GM23338 (cell line): ENCODE measurements at regions not wholly inside any gene's neighbourhood (a gene's known extent, or its start where the extent isn't known, plus 50 kb on each side); places are given as distances from the start of the nearest gene placed in this dataset.

ENCODE experiments used
- ATAC-seq: fragments of 200-7000 bp; cut with Tn5 transposase; 3 replicates; pipeline ENCODE4 v1.9.1; 2020
- DNase-seq: peaks from one replicate; pipeline ENCODE4 v3.0.0-alpha.2; 2015; ENCODE audit warnings: low spot score
- H2AFZ ChIP-seq: fragments of 200-600 bp; sonication (generic); 2 replicates; pipeline ENCODE4 v1.8.0; 2016; ENCODE audit warnings: antibody characterized with exemption, mild to moderate bottlenecking, moderate library complexity
- H3F3A ChIP-seq: fragments of 200-600 bp; sonication (generic); replicated peaks from 2 replicates; pipeline ENCODE4 v1.8.0; 2017; ENCODE audit warnings: antibody characterized with exemption, mixed run types, low read depth
- H3K27ac ChIP-seq: fragments of 200-600 bp; sonication (generic); 2 replicates; pipeline ENCODE4 v1.6.1; 2016; ENCODE audit warnings: low read depth
- H3K27me3 ChIP-seq: fragments of 200-600 bp; sonication (generic); 2 replicates; pipeline ENCODE4 v1.8.0; 2016; ENCODE audit warnings: mild to moderate bottlenecking, mixed run types, moderate library complexity; ENCODE audit not compliant: insufficient read depth
- H3K36me3 ChIP-seq: fragments of 200-600 bp; sonication (generic); 2 replicates; pipeline ENCODE4 v1.8.0; 2016; ENCODE audit warnings: mild to moderate bottlenecking; ENCODE audit not compliant: insufficient read depth
- H3K4me1 ChIP-seq: fragments of 200-600 bp; sonication (generic); 2 replicates; pipeline ENCODE4 v1.8.0; 2016; ENCODE audit warnings: mild to moderate bottlenecking, moderate library complexity; ENCODE audit not compliant: insufficient read depth
- H3K4me2 ChIP-seq: fragments of 200-600 bp; sonication (generic); 2 replicates; pipeline ENCODE4 v1.7.1; 2017; ENCODE audit warnings: mixed run types
- H3K4me3 ChIP-seq: fragments of 200-600 bp; sonication (generic); 2 replicates; pipeline ENCODE4 v1.6.1; 2016; ENCODE audit warnings: mixed run types
- H3K79me2 ChIP-seq: fragments of 200-600 bp; sonication (generic); replicated peaks from 2 replicates; pipeline ENCODE4 v1.8.0; 2017; ENCODE audit warnings: mild to moderate bottlenecking; ENCODE audit not compliant: insufficient read depth
- H3K9me2 ChIP-seq: fragments of 200-600 bp; sonication (generic); 2 replicates; pipeline ENCODE4 v1.8.0; 2017; ENCODE audit not compliant: insufficient read depth
- H4K20me1 ChIP-seq: fragments of 200-600 bp; sonication (generic); replicated peaks from 2 replicates; pipeline ENCODE4 v1.8.0; 2017; ENCODE audit warnings: mild to moderate bottlenecking; ENCODE audit not compliant: insufficient read depth
- H3K27ac Mint-ChIP-seq: 2 replicates; pipeline ENCODE4 v1.8.0; 2020; ENCODE audit warnings: inconsistent platforms, mild to moderate bottlenecking, moderate library complexity, mixed read lengths
- H3K27me3 Mint-ChIP-seq: 3 replicates; pipeline ENCODE4 v1.8.0; 2022; ENCODE audit warnings: low read depth, mild to moderate bottlenecking, moderate library complexity, mixed read lengths, inconsistent platforms; ENCODE audit not compliant: insufficient read depth, poor library complexity
- H3K36me3 Mint-ChIP-seq: 3 replicates; pipeline ENCODE4 v1.8.0; 2021; ENCODE audit warnings: low read depth, mild to moderate bottlenecking, inconsistent platforms, moderate library complexity, mixed read lengths
- H3K4me1 Mint-ChIP-seq: 3 replicates; pipeline ENCODE4 v1.8.0; 2020; ENCODE audit warnings: mild to moderate bottlenecking, inconsistent platforms, mixed read lengths
- H3K4me3 Mint-ChIP-seq: 3 replicates; pipeline ENCODE4 v1.8.0; 2021; ENCODE audit warnings: moderate library complexity, mild to moderate bottlenecking, inconsistent platforms, mixed read lengths
- H3K9me3 Mint-ChIP-seq: 3 replicates; pipeline ENCODE4 v1.8.0; 2020; ENCODE audit warnings: moderate library complexity, mild to moderate bottlenecking, inconsistent platforms, mixed read lengths
- CREB1 ChIP-seq: fragments of 250-450 bp; sonication (Bioruptor Pico); IDR thresholded peaks from 2 replicates; pipeline ENCODE4 v1.5.0; 2020; ENCODE audit warnings: low read depth, mild to moderate bottlenecking, moderate library complexity
- CTCF ChIP-seq, 2 experiments: fragments of 200-600 bp in 1 of 2; sonication (generic) in 1 of 2; conservative IDR thresholded peaks; 2 replicates each; pipeline versions ENCODE4 v1.5.1 to v1.6.1; 2016 to 2017; ENCODE audit warnings: antibody characterized with exemption in 2 of 2, low read depth in 2 of 2, mild to moderate bottlenecking in 2 of 2, moderate library complexity in 1 of 2
- ETS1 ChIP-seq: IDR thresholded peaks from 2 replicates; pipeline ENCODE4 v1.6.1; 2016; ENCODE audit warnings: antibody characterized with exemption
- EZH2 ChIP-seq: fragments of 200-600 bp; sonication (generic); IDR thresholded peaks from one replicate; pipeline ENCODE4 v1.8.0; 2017; ENCODE audit warnings: antibody characterized with exemption, mild to moderate bottlenecking, low read depth; ENCODE audit not compliant: unreplicated experiment
- EZH2phosphoT487 ChIP-seq: fragments of 200-600 bp; sonication (generic); IDR thresholded peaks from one replicate; pipeline ENCODE4 v1.8.1; 2018; ENCODE audit warnings: antibody characterized with exemption; ENCODE audit not compliant: unreplicated experiment
- JUNB ChIP-seq: IDR thresholded peaks from one replicate; pipeline ENCODE4 v1.6.1; 2016; ENCODE audit warnings: antibody characterized with exemption; ENCODE audit not compliant: unreplicated experiment
- NANOG ChIP-seq: IDR thresholded peaks from 2 replicates; pipeline ENCODE4 v1.6.1; 2016; ENCODE audit warnings: antibody characterized with exemption, borderline replicate concordance
- POLR2AphosphoS5 ChIP-seq: IDR thresholded peaks from 2 replicates; pipeline ENCODE4 v1.6.1; 2016; ENCODE audit warnings: antibody characterized with exemption, low read depth
- REST ChIP-seq: IDR thresholded peaks from one replicate; pipeline ENCODE4 v1.6.1; 2018; ENCODE audit warnings: antibody characterized with exemption; ENCODE audit not compliant: unreplicated experiment
- STAT1 ChIP-seq: IDR thresholded peaks from one replicate; pipeline ENCODE4 v1.6.1; 2016; ENCODE audit warnings: antibody characterized with exemption; ENCODE audit not compliant: unreplicated experiment
- ZNF114 ChIP-seq: fragments of 250-450 bp; sonication (Bioruptor Pico); IDR thresholded peaks from 2 replicates; pipeline ENCODE4 v1.5.0; 2020; ENCODE audit warnings: mild to moderate bottlenecking, moderate library complexity
- ZNF331 ChIP-seq: fragments of 250-450 bp; sonication (Bioruptor Pico); IDR thresholded peaks from 2 replicates; pipeline ENCODE4 v1.5.0; 2020; ENCODE audit warnings: low read depth, mild to moderate bottlenecking, moderate library complexity
- ZNF462 ChIP-seq: fragments of 250-450 bp; sonication (Bioruptor Pico); IDR thresholded peaks from 2 replicates; pipeline ENCODE4 v1.5.0; 2020; ENCODE audit warnings: mild to moderate bottlenecking, moderate library complexity

GRCh38 chr2:7722212-7722910 is 805.1 kb downstream of the RNF144A start:
- H2AFZ ChIP-seq, result peak overlapping the region; percentile 86
- Mint-ChIP-seq H3K4me1 (peaks cover 12% of the 10 kb centered on the region), H3K4me3 (no peak overlapping the region), H3K27me3 (peaks cover 4% of the 10 kb centered on the region), H3K9me3 (no peaks in the 10 kb centered on the region; the same call in 2 of the 3 replicates), H3K36me3 (no peaks in the 10 kb centered on the region; the same call in 2 of the 3 replicates), H3K27ac (no peak overlapping the region)
- H3K9me2 ChIP-seq, result peaks cover 11% of the 10 kb centered on the region; the same call in 1 of the 2 replicates
- no peaks in the 10 kb centered on the region for H3K79me2 ChIP-seq
- TF ChIP-seq EZH2 (no peak), ETS1 (no peak), REST (no peak), ZNF331 (no peak), POLR2AphosphoS5 (no peak), NANOG (no peak), EZH2phosphoT487 (no peak), ZNF462 (CRISPR knock-in tag) (no peak), CTCF (conservative IDR thresholded peaks at IDR 0.05; ENCODE audit: low read depth in 2 of 2) (no peak), CREB1 (CRISPR knock-in tag) (no peak), JUNB (no peak), STAT1 (no peak), ZNF114 (no peak)
- H3K4me3 ChIP-seq, result no peak overlapping the region
- no peak for ATAC-seq
- no peaks in the 10 kb centered on the region for H3K36me3 ChIP-seq
- H3K4me1 ChIP-seq, result 0 out of 2 replicates have a peak, but pooled peaks cover 9% of the 10 kb centered on the region
- no peaks in the 10 kb centered on the region for H3F3A ChIP-seq
- no peaks in the 10 kb centered on the region for H3K27me3 ChIP-seq
- DNase-seq, result no peak
- H4K20me1 ChIP-seq, result no peaks in the 10 kb centered on the region
- H3K4me2 ChIP-seq, result no peak overlapping the region
- H3K27ac ChIP-seq, result no peak overlapping the region
